ENCODE measurements at regions not wholly inside any gene's neighbourhood (a gene's known extent, or its start where the extent isn't known, plus 50 kb on each side); places are given as distances from the start of the nearest gene placed in this dataset.

- DNase-seq: peak; percentile 29
Observed at GRCh38 chr2:15734674-15735483, 143.2 kb downstream of the DDX1 start.

GRCh38 chr2:15735484-15736326, 144.0 kb downstream of the DDX1 start:
- DNase-seq: no peak

GRCh38 chr2:15736396-15737180, 144.9 kb downstream of the DDX1 start:
- no peak for DNase-seq

GRCh38 chr2:15737314-15738224, 145.9 kb downstream of the DDX1 start:
- DNase-seq: no peak

- DNase-seq: no peak
Observed at GRCh38 chr2:15738225-15738546, 146.5 kb downstream of the DDX1 start.

- no peak for DNase-seq
Observed at GRCh38 chr2:15738943-15739342, 147.3 kb downstream of the DDX1 start.

- no peak for DNase-seq
Observed at GRCh38 chr2:15744820-15745219, 153.2 kb downstream of the DDX1 start.

- no peak for DNase-seq
Observed at GRCh38 chr2:15745350-15745749, 153.7 kb downstream of the DDX1 start.

- DNase-seq: no peak
Observed at GRCh38 chr2:15745907-15746702, 154.4 kb downstream of the DDX1 start.

GRCh38 chr2:15746703-15747550, 155.3 kb downstream of the DDX1 start:
- DNase-seq: no peak

GRCh38 chr2:15747603-15748471, 156.2 kb downstream of the DDX1 start:
- no peak for DNase-seq

- DNase-seq: no peak
Observed at GRCh38 chr2:15748736-15749323, 157.2 kb downstream of the DDX1 start.

- no peak for DNase-seq
Observed at GRCh38 chr2:15749460-15750432, 158.1 kb downstream of the DDX1 start.

GRCh38 chr2:15750433-15750814, 158.8 kb downstream of the DDX1 start:
- DNase-seq: no peak

GRCh38 chr2:15750822-15751329, 159.2 kb downstream of the DDX1 start:
- DNase-seq: no peak

- no peak for DNase-seq
Observed at GRCh38 chr2:15751477-15751876, 159.8 kb downstream of the DDX1 start.

All from right kidney (tissue), 1 donor.